ENCODE measurements at regions not wholly inside any gene's neighbourhood (a gene's known extent, or its start where the extent isn't known, plus 50 kb on each side); places are given as distances from the start of the nearest gene placed in this dataset.

DNA sequence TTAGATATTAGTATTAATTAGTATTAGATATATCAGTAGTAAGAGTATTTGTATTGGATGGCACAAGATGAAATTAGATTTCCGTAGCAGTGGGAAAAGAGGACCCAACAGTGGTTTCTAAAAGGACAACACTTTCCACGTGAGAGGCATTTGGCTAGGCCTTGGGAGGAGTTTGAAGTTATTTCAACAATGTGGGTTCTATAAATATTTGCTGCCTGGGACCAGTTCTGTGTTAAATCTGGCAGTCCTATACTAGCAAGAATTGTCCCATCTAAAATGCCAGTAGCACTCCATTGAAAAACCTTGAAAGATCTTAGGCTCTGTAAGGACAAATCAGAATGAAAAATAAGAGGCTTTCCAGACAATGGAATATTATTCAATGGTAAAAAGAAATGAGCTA is 347.1 kb upstream of the DNAJC19 start (continued):
- TF ChIP-seq, protein P1, sequence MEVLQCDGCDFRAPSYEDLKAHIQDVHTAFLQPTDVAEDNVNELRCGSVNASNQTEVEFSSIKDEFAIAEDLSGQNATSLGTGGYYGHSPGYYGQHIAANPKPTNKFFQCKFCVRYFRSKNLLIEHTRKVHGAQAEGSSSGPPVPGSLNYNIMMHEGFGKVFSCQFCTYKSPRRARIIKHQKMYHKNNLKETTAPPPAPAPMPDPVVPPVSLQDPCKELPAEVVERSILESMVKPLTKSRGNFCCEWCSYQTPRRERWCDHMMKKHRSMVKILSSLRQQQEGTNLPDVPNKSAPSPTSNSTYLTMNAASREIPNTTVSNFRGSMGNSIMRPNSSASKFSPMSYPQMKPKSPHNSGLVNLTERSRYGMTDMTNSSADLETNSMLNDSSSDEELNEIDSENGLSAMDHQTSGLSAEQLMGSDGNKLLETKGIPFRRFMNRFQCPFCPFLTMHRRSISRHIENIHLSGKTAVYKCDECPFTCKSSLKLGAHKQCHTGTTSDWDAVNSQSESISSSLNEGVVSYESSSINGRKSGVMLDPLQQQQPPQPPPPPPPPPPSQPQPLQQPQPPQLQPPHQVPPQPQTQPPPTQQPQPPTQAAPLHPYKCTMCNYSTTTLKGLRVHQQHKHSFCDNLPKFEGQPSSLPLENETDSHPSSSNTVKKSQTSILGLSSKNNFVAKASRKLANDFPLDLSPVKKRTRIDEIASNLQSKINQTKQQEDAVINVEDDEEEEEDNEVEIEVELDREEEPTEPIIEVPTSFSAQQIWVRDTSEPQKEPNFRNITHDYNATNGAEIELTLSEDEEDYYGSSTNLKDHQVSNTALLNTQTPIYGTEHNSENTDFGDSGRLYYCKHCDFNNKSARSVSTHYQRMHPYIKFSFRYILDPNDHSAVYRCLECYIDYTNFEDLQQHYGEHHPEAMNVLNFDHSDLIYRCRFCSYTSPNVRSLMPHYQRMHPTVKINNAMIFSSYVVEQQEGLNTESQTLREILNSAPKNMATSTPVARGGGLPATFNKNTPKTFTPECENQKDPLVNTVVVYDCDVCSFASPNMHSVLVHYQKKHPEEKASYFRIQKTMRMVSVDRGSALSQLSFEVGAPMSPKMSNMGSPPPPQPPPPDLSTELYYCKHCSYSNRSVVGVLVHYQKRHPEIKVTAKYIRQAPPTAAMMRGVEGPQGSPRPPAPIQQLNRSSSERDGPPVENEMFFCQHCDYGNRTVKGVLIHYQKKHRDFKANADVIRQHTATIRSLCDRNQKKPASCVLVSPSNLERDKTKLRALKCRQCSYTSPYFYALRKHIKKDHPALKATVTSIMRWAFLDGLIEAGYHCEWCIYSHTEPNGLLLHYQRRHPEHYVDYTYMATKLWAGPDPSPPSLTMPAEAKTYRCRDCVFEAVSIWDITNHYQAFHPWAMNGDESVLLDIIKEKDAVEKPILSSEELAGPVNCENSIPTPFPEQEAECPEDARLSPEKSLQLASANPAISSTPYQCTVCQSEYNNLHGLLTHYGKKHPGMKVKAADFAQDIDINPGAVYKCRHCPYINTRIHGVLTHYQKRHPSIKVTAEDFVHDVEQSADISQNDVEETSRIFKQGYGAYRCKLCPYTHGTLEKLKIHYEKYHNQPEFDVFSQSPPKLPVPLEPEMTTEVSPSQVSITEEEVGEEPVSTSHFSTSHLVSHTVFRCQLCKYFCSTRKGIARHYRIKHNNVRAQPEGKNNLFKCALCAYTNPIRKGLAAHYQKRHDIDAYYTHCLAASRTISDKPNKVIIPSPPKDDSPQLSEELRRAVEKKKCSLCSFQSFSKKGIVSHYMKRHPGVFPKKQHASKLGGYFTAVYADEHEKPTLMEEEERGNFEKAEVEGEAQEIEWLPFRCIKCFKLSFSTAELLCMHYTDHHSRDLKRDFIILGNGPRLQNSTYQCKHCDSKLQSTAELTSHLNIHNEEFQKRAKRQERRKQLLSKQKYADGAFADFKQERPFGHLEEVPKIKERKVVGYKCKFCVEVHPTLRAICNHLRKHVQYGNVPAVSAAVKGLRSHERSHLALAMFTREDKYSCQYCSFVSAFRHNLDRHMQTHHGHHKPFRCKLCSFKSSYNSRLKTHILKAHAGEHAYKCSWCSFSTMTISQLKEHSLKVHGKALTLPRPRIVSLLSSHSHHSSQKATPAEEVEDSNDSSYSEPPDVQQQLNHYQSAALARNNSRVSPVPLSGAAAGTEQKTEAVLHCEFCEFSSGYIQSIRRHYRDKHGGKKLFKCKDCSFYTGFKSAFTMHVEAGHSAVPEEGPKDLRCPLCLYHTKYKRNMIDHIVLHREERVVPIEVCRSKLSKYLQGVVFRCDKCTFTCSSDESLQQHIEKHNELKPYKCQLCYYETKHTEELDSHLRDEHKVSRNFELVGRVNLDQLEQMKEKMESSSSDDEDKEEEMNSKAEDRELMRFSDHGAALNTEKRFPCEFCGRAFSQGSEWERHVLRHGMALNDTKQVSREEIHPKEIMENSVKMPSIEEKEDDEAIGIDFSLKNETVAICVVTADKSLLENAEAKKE (CRISPR knock-in tag; IDR thresholded peaks at IDR 0.05): no peak
- TF ChIP-seq, protein P2, sequence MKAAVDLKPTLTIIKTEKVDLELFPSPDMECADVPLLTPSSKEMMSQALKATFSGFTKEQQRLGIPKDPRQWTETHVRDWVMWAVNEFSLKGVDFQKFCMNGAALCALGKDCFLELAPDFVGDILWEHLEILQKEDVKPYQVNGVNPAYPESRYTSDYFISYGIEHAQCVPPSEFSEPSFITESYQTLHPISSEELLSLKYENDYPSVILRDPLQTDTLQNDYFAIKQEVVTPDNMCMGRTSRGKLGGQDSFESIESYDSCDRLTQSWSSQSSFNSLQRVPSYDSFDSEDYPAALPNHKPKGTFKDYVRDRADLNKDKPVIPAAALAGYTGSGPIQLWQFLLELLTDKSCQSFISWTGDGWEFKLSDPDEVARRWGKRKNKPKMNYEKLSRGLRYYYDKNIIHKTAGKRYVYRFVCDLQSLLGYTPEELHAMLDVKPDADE (IDR thresholded peaks at IDR 0.05): no peak

DNA sequence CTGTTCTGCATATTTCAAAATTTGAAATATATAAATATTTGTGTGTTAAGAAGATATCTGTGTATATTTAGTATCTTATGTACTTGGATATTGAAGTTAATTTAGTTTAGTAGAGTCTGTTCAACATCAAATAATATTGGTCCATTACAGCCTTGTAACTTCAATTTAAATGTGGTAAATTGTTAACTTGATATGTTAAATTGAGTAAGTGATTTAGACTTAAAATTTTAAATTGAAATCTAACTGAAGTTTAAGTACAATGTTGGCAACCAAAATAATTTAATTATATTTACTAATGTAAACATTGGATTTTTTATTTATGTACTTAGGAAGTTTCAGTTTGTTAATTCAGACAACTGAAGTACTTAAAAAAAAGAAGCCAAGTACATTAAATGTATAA is 343.9 kb upstream of the DNAJC19 start:
- Mint-ChIP-seq H3K4me3 (no peak overlapping the region), H3K36me3 (ENCODE audit: low read depth) (no peaks in the 10 kb centered on the region), H3K27me3 (ENCODE audit: insufficient read depth, low read depth, poor library complexity) (peaks cover 3% of the 10 kb centered on the region), H3K9me3 (no peaks in the 10 kb centered on the region), H3K27ac (no peak overlapping the region), H3K4me1 (no peaks in the 10 kb centered on the region)
- Histone ChIP-seq H3K9me2 (ENCODE audit: insufficient read depth) (no peaks in the 10 kb centered on the region), H3K4me2 (no peak overlapping the region), H2AFZ (no peak overlapping the region), H4K20me1 (replicated peaks; ENCODE audit: insufficient read depth) (no peaks in the 10 kb centered on the region), H3K79me2 (replicated peaks; ENCODE audit: insufficient read depth) (no peaks in the 10 kb centered on the region), H3K4me3 (no peak overlapping the region), H3K4me1 (ENCODE audit: insufficient read depth) (no peaks in the 10 kb centered on the region), H3F3A (replicated peaks; ENCODE audit: low read depth) (no peaks in the 10 kb centered on the region), H3K36me3 (ENCODE audit: insufficient read depth) (no peaks in the 10 kb centered on the region), H3K27me3 (ENCODE audit: insufficient read depth) (no peaks in the 10 kb centered on the region), H3K27ac (ENCODE audit: low read depth) (no peak overlapping the region)
- ATAC-seq (no peak), DNase-seq (ENCODE audit: low spot score) (no peak)
- TF ChIP-seq STAT1 (IDR thresholded peaks at IDR 0.05; ENCODE audit: unreplicated experiment) (no peak), JUNB (IDR thresholded peaks at IDR 0.05; ENCODE audit: unreplicated experiment) (no peak), EZH2 (IDR thresholded peaks at IDR 0.05; ENCODE audit: low read depth, unreplicated experiment) (no peak), ZNF331 (CRISPR knock-in tag; IDR thresholded peaks at IDR 0.05; ENCODE audit: low read depth) (no peak), POLR2AphosphoS5 (IDR thresholded peaks at IDR 0.05; ENCODE audit: low read depth) (no peak), ZNF114 (CRISPR knock-in tag; IDR thresholded peaks at IDR 0.05) (no peak), EZH2phosphoT487 (IDR thresholded peaks at IDR 0.05; ENCODE audit: unreplicated experiment) (no peak)
- TF ChIP-seq, protein P1 (CRISPR knock-in tag; IDR thresholded peaks at IDR 0.05): no peak

All from GM23338 (cell line).